ENCODE measurements at regions not wholly inside any gene's neighbourhood (a gene's known extent, or its start where the extent isn't known, plus 50 kb on each side); places are given as distances from the start of the nearest gene placed in this dataset.

- TF ChIP-seq, protein P1, sequence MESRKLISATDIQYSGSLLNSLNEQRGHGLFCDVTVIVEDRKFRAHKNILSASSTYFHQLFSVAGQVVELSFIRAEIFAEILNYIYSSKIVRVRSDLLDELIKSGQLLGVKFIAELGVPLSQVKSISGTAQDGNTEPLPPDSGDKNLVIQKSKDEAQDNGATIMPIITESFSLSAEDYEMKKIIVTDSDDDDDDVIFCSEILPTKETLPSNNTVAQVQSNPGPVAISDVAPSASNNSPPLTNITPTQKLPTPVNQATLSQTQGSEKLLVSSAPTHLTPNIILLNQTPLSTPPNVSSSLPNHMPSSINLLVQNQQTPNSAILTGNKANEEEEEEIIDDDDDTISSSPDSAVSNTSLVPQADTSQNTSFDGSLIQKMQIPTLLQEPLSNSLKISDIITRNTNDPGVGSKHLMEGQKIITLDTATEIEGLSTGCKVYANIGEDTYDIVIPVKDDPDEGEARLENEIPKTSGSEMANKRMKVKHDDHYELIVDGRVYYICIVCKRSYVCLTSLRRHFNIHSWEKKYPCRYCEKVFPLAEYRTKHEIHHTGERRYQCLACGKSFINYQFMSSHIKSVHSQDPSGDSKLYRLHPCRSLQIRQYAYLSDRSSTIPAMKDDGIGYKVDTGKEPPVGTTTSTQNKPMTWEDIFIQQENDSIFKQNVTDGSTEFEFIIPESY (IDR thresholded peaks at IDR 0.05), result no peak
- TF ChIP-seq, protein P2, sequence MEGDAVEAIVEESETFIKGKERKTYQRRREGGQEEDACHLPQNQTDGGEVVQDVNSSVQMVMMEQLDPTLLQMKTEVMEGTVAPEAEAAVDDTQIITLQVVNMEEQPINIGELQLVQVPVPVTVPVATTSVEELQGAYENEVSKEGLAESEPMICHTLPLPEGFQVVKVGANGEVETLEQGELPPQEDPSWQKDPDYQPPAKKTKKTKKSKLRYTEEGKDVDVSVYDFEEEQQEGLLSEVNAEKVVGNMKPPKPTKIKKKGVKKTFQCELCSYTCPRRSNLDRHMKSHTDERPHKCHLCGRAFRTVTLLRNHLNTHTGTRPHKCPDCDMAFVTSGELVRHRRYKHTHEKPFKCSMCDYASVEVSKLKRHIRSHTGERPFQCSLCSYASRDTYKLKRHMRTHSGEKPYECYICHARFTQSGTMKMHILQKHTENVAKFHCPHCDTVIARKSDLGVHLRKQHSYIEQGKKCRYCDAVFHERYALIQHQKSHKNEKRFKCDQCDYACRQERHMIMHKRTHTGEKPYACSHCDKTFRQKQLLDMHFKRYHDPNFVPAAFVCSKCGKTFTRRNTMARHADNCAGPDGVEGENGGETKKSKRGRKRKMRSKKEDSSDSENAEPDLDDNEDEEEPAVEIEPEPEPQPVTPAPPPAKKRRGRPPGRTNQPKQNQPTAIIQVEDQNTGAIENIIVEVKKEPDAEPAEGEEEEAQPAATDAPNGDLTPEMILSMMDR (IDR thresholded peaks at IDR 0.05; ENCODE audit: low read depth, low read length, missing input control), result no peak
- TF ChIP-seq YY1 (IDR thresholded peaks at IDR 0.05), result no peak
- TF ChIP-seq, protein P3, sequence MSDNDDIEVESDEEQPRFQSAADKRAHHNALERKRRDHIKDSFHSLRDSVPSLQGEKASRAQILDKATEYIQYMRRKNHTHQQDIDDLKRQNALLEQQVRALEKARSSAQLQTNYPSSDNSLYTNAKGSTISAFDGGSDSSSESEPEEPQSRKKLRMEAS (IDR thresholded peaks at IDR 0.05), result no peak
- no peak for TF ChIP-seq HNF4G (IDR thresholded peaks at IDR 0.05)
- TF ChIP-seq RAD21 (IDR thresholded peaks at IDR 0.05), result no peak
- no peak for TF ChIP-seq JUND (IDR thresholded peaks at IDR 0.05)
These were observed 118.3 kb downstream of the BUD13 start for GRCh38 chr11:116654526-116654925.
